ENCODE measurements at regions not wholly inside any gene's neighbourhood (a gene's known extent, or its start where the extent isn't known, plus 50 kb on each side); places are given as distances from the start of the nearest gene placed in this dataset.

- no peak for TF ChIP-seq PRDM15 (CRISPR knock-in tag; IDR thresholded peaks at IDR 0.05)
- no peak for TF ChIP-seq CBX5 (IDR thresholded peaks at IDR 0.05; ENCODE audit: low read depth)
- TF ChIP-seq EP300 (IDR thresholded peaks at IDR 0.05; ENCODE audit: borderline replicate concordance in 1 of 2, control insufficient read depth in 1 of 2, low read depth in 2 of 2, low read length in 2 of 2), result no peak
- no peak for TF ChIP-seq SIN3A (IDR thresholded peaks at IDR 0.05; ENCODE audit: low read depth, low read length)
- TF ChIP-seq GABPA (IDR thresholded peaks at IDR 0.05; ENCODE audit: low read depth), result no peak
- TF ChIP-seq HDGF (IDR thresholded peaks at IDR 0.05), result no peak
- no peak for TF ChIP-seq LARP7 (IDR thresholded peaks at IDR 0.05)
- no peak for TF ChIP-seq ZNF217 (IDR thresholded peaks at IDR 0.05)
- TF ChIP-seq HDAC2 (IDR thresholded peaks at IDR 0.05), result no peak
- no peak for TF ChIP-seq BACH1 (IDR thresholded peaks at IDR 0.05; ENCODE audit: borderline replicate concordance)
Observed at GRCh38 chr4:158018831-158019230, 154.0 kb downstream of the GASK1B start (continued).

- intact Hi-C loops (cut with micrococcal nuclease; ENCODE audit: unreplicated experiment), result no loop called here
- ChIA-PET SMC1A (ENCODE audit: uncharacterized antibody, unreplicated experiment) (interaction anchor here (1.1 to 1.3 kb wide), 2 partner anchors 13 to 22 kb away, joined by 3 to 4 read pairs; no protein-coding TSS in a partner anchor), CTCF (no interaction called here), RAD21 (ENCODE audit: unreplicated experiment) (no interaction called here), POLR2A (no interaction called here)
- in situ Hi-C loops (cut with MboI), result no loop called here
- Histone ChIP-seq H3K9ac (ENCODE audit: control insufficient read depth, insufficient read depth, low read length) (no peak overlapping the region), H3K27ac (ENCODE audit: control insufficient read depth, insufficient read depth) (no peak overlapping the region), H2AFZ (ENCODE audit: control insufficient read depth, low read depth, low read length) (no peak overlapping the region), H3K79me2 (ENCODE audit: control insufficient read depth, insufficient read depth, low read length) (no peaks in the 10 kb centered on the region), H3K4me3 (no peak overlapping the region), H4K20me1 (ENCODE audit: control insufficient read depth, insufficient read depth) (no peaks in the 10 kb centered on the region), H3K27me3 (replicated peaks in 1 of 2; ENCODE audit: control insufficient read depth in 2 of 2, insufficient read depth in 2 of 2, low read length in 1 of 2) (no peaks in the 10 kb centered on the region), H3K4me1 (ENCODE audit: control insufficient read depth, insufficient read depth, low read length) (no peaks in the 10 kb centered on the region), H3K9me3 (replicated peaks; ENCODE audit: control insufficient read depth, insufficient read depth, low read length) (no peaks in the 10 kb centered on the region), H3K36me3 (ENCODE audit: control insufficient read depth in 2 of 2, insufficient read depth in 2 of 2, low read length in 1 of 2) (no peaks in the 10 kb centered on the region), H3K4me2 (ENCODE audit: control insufficient read depth, insufficient read depth) (no peak overlapping the region)
- no peak for ATAC-seq
- no TSS peak for BruUV-seq (replicated peaks)
- FAIRE-seq, result no peak
- DNase-seq (ENCODE audit: low read depth, low spot score), result no peak
- WGBS (ENCODE audit: insufficient coverage, insufficient replicate concordance, low lambda C conversion rate, missing lambda C conversion rate), result 0% methylated on average over 1 of the region's 1 CpG
- no peak for TF ChIP-seq MYC (IDR thresholded peaks at IDR 0.05; ENCODE audit: insufficient read depth, insufficient read length, insufficient replicate concordance, low read length, severe bottlenecking)
- TF ChIP-seq CREB1 (IDR thresholded peaks at IDR 0.05; ENCODE audit: low read depth), result no peak
- no peak for TF ChIP-seq HDGF (IDR thresholded peaks at IDR 0.05)
- TF ChIP-seq NFIC (IDR thresholded peaks at IDR 0.05; ENCODE audit: low read depth, low read length), result no peak
- TF ChIP-seq SMAD1 (IDR thresholded peaks at IDR 0.05; ENCODE audit: low read depth, partially characterized antibody), result no peak
- no peak for TF ChIP-seq SPI1 (IDR thresholded peaks at IDR 0.05; ENCODE audit: borderline replicate concordance, insufficient read depth, low read depth, low read length)
- TF ChIP-seq SREBF1 (IDR thresholded peaks at IDR 0.05; ENCODE audit: low read length), result no peak
- TF ChIP-seq MYB (IDR thresholded peaks at IDR 0.05; ENCODE audit: borderline replicate concordance, low read depth, low read length), result no peak
- TF ChIP-seq EGR1 (IDR thresholded peaks at IDR 0.05; ENCODE audit: borderline replicate concordance in 1 of 2, low read depth in 2 of 2, low read length in 2 of 2), result no peak
Observed at GRCh38 chr4:158018221-158018830, 154.5 kb downstream of the GASK1B start.
